AG04450 (cell line): ENCODE measurements at regions not wholly inside any gene's neighbourhood (a gene's known extent, or its start where the extent isn't known, plus 50 kb on each side); places are given as distances from the start of the nearest gene placed in this dataset.
"Not testable (repeated sequence)": the region's sequence is repeated elsewhere in the genome, so short reads cannot be mapped to it uniquely, and the experiment has no call there.

Experiments used
- CTCF ChIA-PET: fragments of 300-600, 350-600 bp; formaldehyde crosslinking; extraction: SDS; loops from one replicate; lab custom pipeline; 2022; ENCODE audit warnings: antibody characterized with exemption, inconsistent platforms; lab: Charles Lee
- POLR2A ChIA-PET: fragments of 350-600 bp; formaldehyde crosslinking; extraction: SDS; loops from one replicate; lab custom pipeline; 2021; ENCODE audit warnings: antibody characterized with exemption, inconsistent platforms; lab: Yijun Ruan, JAX
- DNase-seq: peaks from one replicate; pipeline ENCODE4 v3.0.0-alpha.2; 2011; ENCODE audit warnings: low read depth, low spot score
- H3K27ac ChIP-seq: one replicate; pipeline ENCODE4 v1.5.1; 2012; ENCODE audit warnings: low read depth, low read length, control low read depth
- H3K27me3 ChIP-seq: one replicate; pipeline ENCODE4 v1.6.0; 2012; ENCODE audit warnings: low read length; ENCODE audit not compliant: control insufficient read depth, insufficient read depth
- H3K4me3 ChIP-seq: 2 replicates; pipeline ENCODE4 v1.5.1; 2011; ENCODE audit warnings: mild to moderate bottlenecking, low read depth, low read length, control low read depth
- H3K9me3 ChIP-seq: 2 replicates; pipeline ENCODE4 v1.5.1; 2012; ENCODE audit warnings: low read length; ENCODE audit not compliant: control insufficient read depth, insufficient read depth
- CTCF ChIP-seq: IDR thresholded peaks from 2 replicates; pipeline ENCODE4 v1.5.1; 2011; ENCODE audit warnings: low read depth, low read length, control low read depth, inconsistent platforms

- Histone ChIP-seq H3K9me3 (no peaks in the 10 kb centered on the region), H3K27ac (no peak overlapping the region), H3K27me3 (peaks cover 3% of the 10 kb centered on the region), H3K4me3 (no peak overlapping the region)
- DNase-seq: no peak
- TF ChIP-seq CTCF: no peak
- ChIA-PET CTCF (no interaction called here), POLR2A (no interaction called here)
These were observed 54.4 kb upstream of the BMP4 start for GRCh38 chr14:54010981-54011380.

GRCh38 chr14:54023027-54023426 lies 66.4 kb upstream of the BMP4 start:
- ChIA-PET POLR2A (no interaction called here), CTCF (no interaction called here)
- no peak for TF ChIP-seq CTCF
- Histone ChIP-seq H3K27me3 (no peaks in the 10 kb centered on the region), H3K27ac (no peak overlapping the region), H3K9me3 (no peaks in the 10 kb centered on the region), H3K4me3 (no peak overlapping the region)
- DNase-seq: no peak

GRCh38 chr14:54025661-54026060 lies 69.0 kb upstream of the BMP4 start:
- DNase-seq: no peak
- ChIA-PET POLR2A (no interaction called here), CTCF (interaction anchor here (0.5 to 0.7 kb wide), 2 partner anchors 8 to 26 kb away, joined by 3 to 10 read pairs; no protein-coding TSS in a partner anchor)
- no peaks in the 10 kb centered on the region for H3K9me3 ChIP-seq
- H3K27ac ChIP-seq: no peak overlapping the region
- TF ChIP-seq CTCF: peak; percentile 46
- no peak overlapping the region for H3K4me3 ChIP-seq
- no peaks in the 10 kb centered on the region for H3K27me3 ChIP-seq

GRCh38 chr14:54026671-54027070 lies 70.0 kb upstream of the BMP4 start:
- POLR2A ChIA-PET: no interaction called here
- H3K9me3 ChIP-seq: no peaks in the 10 kb centered on the region
- CTCF ChIA-PET: no interaction called here
- no peaks in the 10 kb centered on the region for H3K27me3 ChIP-seq
- no peak overlapping the region for H3K27ac ChIP-seq
- H3K4me3 ChIP-seq: no peak overlapping the region
- TF ChIP-seq CTCF: no peak
- no peak for DNase-seq

- H3K9me3 ChIP-seq, H3K27ac ChIP-seq, H3K4me3 ChIP-seq, CTCF ChIA-PET, H3K27me3 ChIP-seq, POLR2A ChIA-PET, DNase-seq: not testable (repeated sequence)
These were observed 74.4 kb upstream of the BMP4 start for GRCh38 chr14:54030996-54031395.

GRCh38 chr14:54033285-54033684 lies 76.7 kb upstream of the BMP4 start:
- DNase-seq, POLR2A ChIA-PET, H3K27ac ChIP-seq, H3K27me3 ChIP-seq, H3K9me3 ChIP-seq, CTCF ChIA-PET, H3K4me3 ChIP-seq: not testable (repeated sequence)
